ENCODE measurements at regions not wholly inside any gene's neighbourhood (a gene's known extent, or its start where the extent isn't known, plus 50 kb on each side); places are given as distances from the start of the nearest gene placed in this dataset.

DNA sequence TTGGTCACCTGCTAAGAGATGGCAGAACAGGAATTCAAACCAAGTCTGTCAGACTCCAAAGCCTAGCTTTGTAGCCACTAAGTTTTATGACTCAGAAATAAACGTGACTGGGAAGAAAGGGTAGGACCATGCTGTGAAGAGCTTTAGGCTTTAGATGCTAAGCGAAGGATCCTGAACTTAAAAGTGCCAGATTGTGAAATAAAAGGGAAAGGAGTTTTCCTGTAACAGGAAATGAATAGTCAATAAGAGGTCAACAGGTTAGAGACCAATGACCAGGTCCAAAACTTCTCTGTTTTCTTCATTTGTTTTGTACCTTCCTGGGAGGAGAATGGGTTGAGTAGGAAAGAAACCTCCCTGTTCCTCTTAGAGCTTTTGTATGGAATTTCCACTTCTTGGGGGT lies 98.8 kb upstream of the EOLA2 start:
- TF ChIP-seq, protein P1, sequence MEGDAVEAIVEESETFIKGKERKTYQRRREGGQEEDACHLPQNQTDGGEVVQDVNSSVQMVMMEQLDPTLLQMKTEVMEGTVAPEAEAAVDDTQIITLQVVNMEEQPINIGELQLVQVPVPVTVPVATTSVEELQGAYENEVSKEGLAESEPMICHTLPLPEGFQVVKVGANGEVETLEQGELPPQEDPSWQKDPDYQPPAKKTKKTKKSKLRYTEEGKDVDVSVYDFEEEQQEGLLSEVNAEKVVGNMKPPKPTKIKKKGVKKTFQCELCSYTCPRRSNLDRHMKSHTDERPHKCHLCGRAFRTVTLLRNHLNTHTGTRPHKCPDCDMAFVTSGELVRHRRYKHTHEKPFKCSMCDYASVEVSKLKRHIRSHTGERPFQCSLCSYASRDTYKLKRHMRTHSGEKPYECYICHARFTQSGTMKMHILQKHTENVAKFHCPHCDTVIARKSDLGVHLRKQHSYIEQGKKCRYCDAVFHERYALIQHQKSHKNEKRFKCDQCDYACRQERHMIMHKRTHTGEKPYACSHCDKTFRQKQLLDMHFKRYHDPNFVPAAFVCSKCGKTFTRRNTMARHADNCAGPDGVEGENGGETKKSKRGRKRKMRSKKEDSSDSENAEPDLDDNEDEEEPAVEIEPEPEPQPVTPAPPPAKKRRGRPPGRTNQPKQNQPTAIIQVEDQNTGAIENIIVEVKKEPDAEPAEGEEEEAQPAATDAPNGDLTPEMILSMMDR (IDR thresholded peaks at IDR 0.05): no peak
- no peak for TF ChIP-seq POLR2A (IDR thresholded peaks at IDR 0.05)
